ENCODE measurements at regions not wholly inside any gene's neighbourhood (a gene's known extent, or its start where the extent isn't known, plus 50 kb on each side); places are given as distances from the start of the nearest gene placed in this dataset.

- TF ChIP-seq, protein P1, sequence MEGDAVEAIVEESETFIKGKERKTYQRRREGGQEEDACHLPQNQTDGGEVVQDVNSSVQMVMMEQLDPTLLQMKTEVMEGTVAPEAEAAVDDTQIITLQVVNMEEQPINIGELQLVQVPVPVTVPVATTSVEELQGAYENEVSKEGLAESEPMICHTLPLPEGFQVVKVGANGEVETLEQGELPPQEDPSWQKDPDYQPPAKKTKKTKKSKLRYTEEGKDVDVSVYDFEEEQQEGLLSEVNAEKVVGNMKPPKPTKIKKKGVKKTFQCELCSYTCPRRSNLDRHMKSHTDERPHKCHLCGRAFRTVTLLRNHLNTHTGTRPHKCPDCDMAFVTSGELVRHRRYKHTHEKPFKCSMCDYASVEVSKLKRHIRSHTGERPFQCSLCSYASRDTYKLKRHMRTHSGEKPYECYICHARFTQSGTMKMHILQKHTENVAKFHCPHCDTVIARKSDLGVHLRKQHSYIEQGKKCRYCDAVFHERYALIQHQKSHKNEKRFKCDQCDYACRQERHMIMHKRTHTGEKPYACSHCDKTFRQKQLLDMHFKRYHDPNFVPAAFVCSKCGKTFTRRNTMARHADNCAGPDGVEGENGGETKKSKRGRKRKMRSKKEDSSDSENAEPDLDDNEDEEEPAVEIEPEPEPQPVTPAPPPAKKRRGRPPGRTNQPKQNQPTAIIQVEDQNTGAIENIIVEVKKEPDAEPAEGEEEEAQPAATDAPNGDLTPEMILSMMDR (IDR thresholded peaks at IDR 0.05) = peak in 1 of 6 experiments; percentile 9
- TF ChIP-seq POLR2A (IDR thresholded peaks at IDR 0.05) = no peak
These were observed 697.7 kb downstream of the TUSC7 start for GRCh38 chr3:117407317-117407716.

All from thyroid gland (tissue), 4 donors.